NCI-H460 (cell line): ENCODE measurements at regions not wholly inside any gene's neighbourhood (a gene's known extent, or its start where the extent isn't known, plus 50 kb on each side); places are given as distances from the start of the nearest gene placed in this dataset.

Source experiments
- DNase-seq: peaks from one replicate; pipeline ENCODE4 v3.0.0-alpha.2; 2016; ENCODE audit warnings: low read depth; ENCODE audit errors: extremely low read depth

- DNase-seq, result no peak
Measured at GRCh38 chr7:84263106-84263505, 68.5 kb upstream of the SEMA3A start.

- DNase-seq, result no peak
Measured at GRCh38 chr7:84261509-84261908, 66.9 kb upstream of the SEMA3A start.

- no peak for DNase-seq
Measured at GRCh38 chr7:84258628-84259027, 64.0 kb upstream of the SEMA3A start.

GRCh38 chr7:84256571-84256971 is 62.0 kb upstream of the SEMA3A start:
- no peak for DNase-seq

- no peak for DNase-seq
Measured at GRCh38 chr7:84251277-84251781, 56.7 kb upstream of the SEMA3A start.

- DNase-seq, result no peak
Measured at GRCh38 chr7:84250452-84250851, 55.9 kb upstream of the SEMA3A start.

GRCh38 chr7:84249656-84250055 is 55.1 kb upstream of the SEMA3A start:
- DNase-seq, result no peak

- no peak for DNase-seq
Measured at GRCh38 chr7:84248843-84249242, 54.3 kb upstream of the SEMA3A start.

GRCh38 chr7:84248267-84248666 is 53.7 kb upstream of the SEMA3A start:
- no peak for DNase-seq

GRCh38 chr7:84247591-84247990 is 53.0 kb upstream of the SEMA3A start:
- no peak for DNase-seq

GRCh38 chr7:84245835-84246234 is 51.2 kb upstream of the SEMA3A start:
- DNase-seq, result no peak
